Mesendoderm (in vitro differentiated cells): ENCODE measurements at regions not wholly inside any gene's neighbourhood (a gene's known extent, or its start where the extent isn't known, plus 50 kb on each side); places are given as distances from the start of the nearest gene placed in this dataset.

Experiments used
- DNase-seq: peaks from one replicate; pipeline ENCODE4 v3.0.0; 2013
- H2AK5ac ChIP-seq: 2 replicates; pipeline ENCODE4 v1.6.1; 2013; ENCODE audit warnings: low read length, inconsistent platforms
- H2BK120ac ChIP-seq: 2 replicates; pipeline ENCODE4 v1.6.1; 2013; ENCODE audit warnings: low read depth, mild to moderate bottlenecking, low read length, moderate library complexity, mixed read lengths
- H2BK15ac ChIP-seq: replicated peaks from 2 replicates; pipeline ENCODE4 v1.6.1; 2013; ENCODE audit warnings: low read depth, mild to moderate bottlenecking, moderate library complexity
- H2BK5ac ChIP-seq: 2 replicates; pipeline ENCODE4 v1.6.1; 2013; ENCODE audit warnings: low read length, inconsistent platforms
- H3K18ac ChIP-seq: 2 replicates; pipeline ENCODE4 v1.6.1; 2013; ENCODE audit warnings: mild to moderate bottlenecking, low read length, mixed read lengths
- H3K23ac ChIP-seq: one replicate; pipeline ENCODE4 v1.6.1; 2013; ENCODE audit warnings: low read length
- H3K27ac ChIP-seq: 2 replicates; pipeline ENCODE4 v1.5.1; 2013; ENCODE audit warnings: low read depth, mild to moderate bottlenecking, inconsistent platforms, low read length, moderate library complexity
- H3K27me3 ChIP-seq: 2 replicates; pipeline ENCODE4 v1.6.1; 2013; ENCODE audit warnings: low read length, control low read depth, mild to moderate bottlenecking, inconsistent platforms; ENCODE audit not compliant: insufficient read depth, poor library complexity
- H3K36me3 ChIP-seq: 2 replicates; pipeline ENCODE4 v1.6.1; 2013; ENCODE audit warnings: low read length, inconsistent platforms; ENCODE audit not compliant: control insufficient read depth, insufficient read depth
- H3K4ac ChIP-seq: one replicate; pipeline ENCODE4 v1.6.1; 2013; ENCODE audit warnings: low read depth, mild to moderate bottlenecking, low read length, moderate library complexity
- H3K4me1 ChIP-seq: 2 replicates; pipeline ENCODE4 v1.6.1; 2013; ENCODE audit warnings: low read depth, low read length, inconsistent platforms; ENCODE audit not compliant: control insufficient read depth
- H3K4me2 ChIP-seq: 2 replicates; pipeline ENCODE4 v1.6.1; 2013; ENCODE audit warnings: low read length
- H3K4me3 ChIP-seq: 2 replicates; pipeline ENCODE4 v1.5.1; 2013; ENCODE audit warnings: mild to moderate bottlenecking, low read length
- H3K56ac ChIP-seq: one replicate; pipeline ENCODE4 v1.6.1; 2013; ENCODE audit warnings: low read length
- H3K79me1 ChIP-seq: 2 replicates; pipeline ENCODE4 v1.6.1; 2013; ENCODE audit warnings: low read length, inconsistent platforms
- H3K79me2 ChIP-seq: 2 replicates; pipeline ENCODE4 v1.6.1; 2013; ENCODE audit warnings: mild to moderate bottlenecking, low read length; ENCODE audit not compliant: control insufficient read depth, insufficient read depth
- H3K9ac ChIP-seq: 2 replicates; pipeline ENCODE4 v1.6.1; 2013; ENCODE audit warnings: low read length, inconsistent platforms
- H4K5ac ChIP-seq: one replicate; pipeline ENCODE4 v1.6.1; 2013; ENCODE audit warnings: low read length
- H4K8ac ChIP-seq: one replicate; pipeline ENCODE4 v1.6.1; 2013; ENCODE audit warnings: low read depth, mild to moderate bottlenecking, control low read depth, low read length, moderate library complexity
- WGBS: extraction: QIAGEN DNeasy Blood & Tissue Kit; methylation state at CpG from one replicate; pipeline ENCODE4 v1.1.7; 2013; ENCODE audit warnings: low lambda C conversion rate, missing lambda C conversion rate; ENCODE audit not compliant: insufficient coverage; ENCODE audit errors: extremely low coverage; 5-methylcytosine and 5-hydroxymethylcytosine counted together

GRCh38 chr16:9309844-9310243 lies 218.4 kb downstream of the HAPSTR1 start:
- no peak overlapping the region for H3K4ac ChIP-seq
- H4K8ac ChIP-seq: no peak overlapping the region
- H2AK5ac ChIP-seq: no peak overlapping the region
- DNase-seq: no peak
- no peaks in the 10 kb centered on the region for H3K79me2 ChIP-seq
- no peak overlapping the region for H2BK120ac ChIP-seq
- no peaks in the 10 kb centered on the region for H3K36me3 ChIP-seq
- no peaks in the 10 kb centered on the region for H3K4me1 ChIP-seq
- no peak overlapping the region for H3K23ac ChIP-seq
- no peaks in the 10 kb centered on the region for H3K27me3 ChIP-seq
- no peak overlapping the region for H3K9ac ChIP-seq
- H4K5ac ChIP-seq: no peak overlapping the region
- H3K79me1 ChIP-seq: no peaks in the 10 kb centered on the region
- no peak overlapping the region for H3K27ac ChIP-seq
- H3K4me3 ChIP-seq: no peak overlapping the region
- WGBS: no CpG with 5 or more reads among the region's 2 CpGs
- H2BK5ac ChIP-seq: no peak overlapping the region
- no peak overlapping the region for H3K18ac ChIP-seq
- H3K4me2 ChIP-seq: no peak overlapping the region
- no peak overlapping the region for H2BK15ac ChIP-seq
- no peak overlapping the region for H3K56ac ChIP-seq

GRCh38 chr16:9311303-9311954 lies 220.0 kb downstream of the HAPSTR1 start:
- no CpG with 5 or more reads among the region's 5 CpGs for WGBS
- no peak overlapping the region for H3K56ac ChIP-seq
- no peak overlapping the region for H2AK5ac ChIP-seq
- H3K4me3 ChIP-seq: no peak overlapping the region
- H3K27me3 ChIP-seq: no peaks in the 10 kb centered on the region
- H4K8ac ChIP-seq: no peak overlapping the region
- H3K27ac ChIP-seq: no peak overlapping the region
- H3K4ac ChIP-seq: no peak overlapping the region
- no peak overlapping the region for H4K5ac ChIP-seq
- peak; percentile 73 for DNase-seq
- no peak overlapping the region for H2BK15ac ChIP-seq
- no peak overlapping the region for H3K9ac ChIP-seq
- no peaks in the 10 kb centered on the region for H3K36me3 ChIP-seq
- no peak overlapping the region for H2BK120ac ChIP-seq
- no peak overlapping the region for H3K23ac ChIP-seq
- H3K79me2 ChIP-seq: no peaks in the 10 kb centered on the region
- H3K4me2 ChIP-seq: no peak overlapping the region
- H3K79me1 ChIP-seq: no peaks in the 10 kb centered on the region
- no peak overlapping the region for H3K18ac ChIP-seq
- no peak overlapping the region for H2BK5ac ChIP-seq
- no peaks in the 10 kb centered on the region for H3K4me1 ChIP-seq

DNA sequence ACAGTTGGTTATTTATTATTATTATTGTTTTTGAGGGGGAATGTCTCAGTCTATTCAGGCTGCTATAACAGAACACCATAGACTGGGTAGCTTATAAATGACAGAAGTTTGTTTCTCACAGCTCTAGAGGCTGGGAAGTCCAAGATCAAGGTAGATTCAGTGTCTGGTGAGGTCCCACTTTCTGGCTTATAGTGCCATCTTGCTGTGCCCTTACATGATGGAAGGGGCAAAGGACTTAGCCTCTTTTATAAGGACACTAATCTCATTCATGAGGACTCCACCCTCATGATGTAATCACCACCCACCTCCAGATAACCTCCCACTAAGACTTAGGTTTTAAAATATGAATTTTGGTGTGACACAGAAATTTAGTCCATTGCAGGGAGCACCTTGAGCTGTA lies 224.6 kb downstream of the HAPSTR1 start:
- no peak overlapping the region for H2BK120ac ChIP-seq
- no peak overlapping the region for H3K4ac ChIP-seq
- no peaks in the 10 kb centered on the region for H3K79me2 ChIP-seq
- no peak for DNase-seq
- H3K23ac ChIP-seq: no peak overlapping the region
- H3K18ac ChIP-seq: no peak overlapping the region
- H3K4me3 ChIP-seq: no peak overlapping the region
- H3K4me1 ChIP-seq: no peaks in the 10 kb centered on the region
- H3K9ac ChIP-seq: no peak overlapping the region
- no peak overlapping the region for H2BK5ac ChIP-seq
- H3K56ac ChIP-seq: no peak overlapping the region
- H3K36me3 ChIP-seq: no peaks in the 10 kb centered on the region
- no peak overlapping the region for H4K5ac ChIP-seq
- H4K8ac ChIP-seq: no peak overlapping the region
- no peak overlapping the region for H3K4me2 ChIP-seq
- no peak overlapping the region for H2BK15ac ChIP-seq
- no peak overlapping the region for H2AK5ac ChIP-seq
- no peaks in the 10 kb centered on the region for H3K79me1 ChIP-seq
- H3K27ac ChIP-seq: no peak overlapping the region
- H3K27me3 ChIP-seq: no peaks in the 10 kb centered on the region

DNA sequence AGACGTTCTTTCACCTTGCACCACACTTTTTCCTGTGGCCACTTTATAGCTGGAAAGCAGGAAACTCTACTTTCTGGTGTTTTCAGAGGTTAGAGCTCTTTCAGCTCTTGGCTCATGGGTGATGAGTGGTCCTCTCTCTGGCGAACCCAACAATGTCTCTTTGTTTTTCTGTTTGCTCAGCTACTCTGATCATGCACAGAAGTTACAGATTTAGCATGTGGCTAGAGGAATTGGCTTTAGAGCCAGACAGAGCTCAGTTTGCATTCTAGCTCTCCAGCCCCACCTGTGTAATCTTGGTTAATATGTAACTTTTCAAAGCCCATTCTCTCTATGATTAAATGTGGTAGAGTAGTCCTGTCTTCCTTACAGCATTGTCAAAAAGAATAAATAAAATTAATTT lies 225.2 kb downstream of the HAPSTR1 start:
- Histone ChIP-seq H3K56ac (no peak overlapping the region), H2BK120ac (no peak overlapping the region), H2BK15ac (no peak overlapping the region), H4K5ac (no peak overlapping the region), H3K27ac (no peak overlapping the region), H3K4me1 (no peaks in the 10 kb centered on the region), H3K79me1 (no peaks in the 10 kb centered on the region), H3K23ac (no peak overlapping the region), H2AK5ac (no peak overlapping the region), H4K8ac (no peak overlapping the region), H3K9ac (no peak overlapping the region), H3K18ac (no peak overlapping the region), H3K4me3 (no peak overlapping the region), H3K36me3 (no peaks in the 10 kb centered on the region), H3K79me2 (no peaks in the 10 kb centered on the region), H2BK5ac (no peak overlapping the region), H3K27me3 (no peaks in the 10 kb centered on the region), H3K4ac (no peak overlapping the region), H3K4me2 (no peak overlapping the region)
- WGBS: no CpG with 5 or more reads among the region's 2 CpGs
- DNase-seq: no peak

DNA sequence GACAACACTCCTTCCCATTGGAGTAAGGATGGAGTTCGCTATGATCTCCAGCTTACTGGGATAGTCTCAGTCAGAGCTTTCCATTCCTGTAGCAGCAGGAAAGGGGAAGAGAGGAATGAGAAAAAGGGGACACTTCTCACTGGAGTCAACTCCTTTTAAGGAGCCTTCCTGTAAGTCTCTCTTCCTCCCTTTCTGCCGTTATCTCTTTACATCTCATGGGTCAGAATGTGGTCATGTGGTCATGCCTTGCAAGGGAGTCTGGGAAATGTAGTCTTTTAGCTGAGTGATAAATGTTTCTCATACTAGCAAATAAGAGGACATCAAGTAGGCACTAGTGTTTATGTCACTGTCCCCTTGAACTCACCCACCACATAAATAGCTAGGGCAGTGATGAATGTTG lies 227.3 kb downstream of the HAPSTR1 start:
- H3K4me2 ChIP-seq: no peak overlapping the region
- no peaks in the 10 kb centered on the region for H3K36me3 ChIP-seq
- H3K18ac ChIP-seq: no peak overlapping the region
- no peaks in the 10 kb centered on the region for H3K27me3 ChIP-seq
- H3K56ac ChIP-seq: no peak overlapping the region
- H2BK15ac ChIP-seq: no peak overlapping the region
- no CpG with 5 or more reads among the region's 2 CpGs for WGBS
- H3K79me1 ChIP-seq: no peaks in the 10 kb centered on the region
- H3K23ac ChIP-seq: no peak overlapping the region
- H3K9ac ChIP-seq: no peak overlapping the region
- no peak overlapping the region for H3K4me3 ChIP-seq
- no peak overlapping the region for H4K5ac ChIP-seq
- no peak overlapping the region for H2AK5ac ChIP-seq
- no peak overlapping the region for H3K27ac ChIP-seq
- no peaks in the 10 kb centered on the region for H3K79me2 ChIP-seq
- H3K4ac ChIP-seq: no peak overlapping the region
- H3K4me1 ChIP-seq: no peaks in the 10 kb centered on the region
- no peak overlapping the region for H4K8ac ChIP-seq
- no peak overlapping the region for H2BK5ac ChIP-seq
- no peak overlapping the region for H2BK120ac ChIP-seq
- DNase-seq: peak; percentile 69

GRCh38 chr16:9322769-9323168 lies 231.3 kb downstream of the HAPSTR1 start:
- Histone ChIP-seq H3K27ac (no peak overlapping the region), H2BK120ac (no peak overlapping the region), H3K79me2 (no peaks in the 10 kb centered on the region), H3K36me3 (no peaks in the 10 kb centered on the region), H3K18ac (no peak overlapping the region), H3K56ac (no peak overlapping the region), H3K9ac (no peak overlapping the region), H3K4me1 (no peaks in the 10 kb centered on the region), H4K8ac (no peak overlapping the region), H3K4ac (no peak overlapping the region), H4K5ac (no peak overlapping the region), H3K27me3 (no peaks in the 10 kb centered on the region), H2BK15ac (no peak overlapping the region), H3K79me1 (no peaks in the 10 kb centered on the region), H3K4me3 (no peak overlapping the region), H3K23ac (no peak overlapping the region), H3K4me2 (no peak overlapping the region), H2AK5ac (no peak overlapping the region), H2BK5ac (no peak overlapping the region)
- WGBS: no CpG with 5 or more reads among the region's 3 CpGs
- no peak for DNase-seq
